ENCODE measurements at regions not wholly inside any gene's neighbourhood (a gene's known extent, or its start where the extent isn't known, plus 50 kb on each side); places are given as distances from the start of the nearest gene placed in this dataset.

DNA sequence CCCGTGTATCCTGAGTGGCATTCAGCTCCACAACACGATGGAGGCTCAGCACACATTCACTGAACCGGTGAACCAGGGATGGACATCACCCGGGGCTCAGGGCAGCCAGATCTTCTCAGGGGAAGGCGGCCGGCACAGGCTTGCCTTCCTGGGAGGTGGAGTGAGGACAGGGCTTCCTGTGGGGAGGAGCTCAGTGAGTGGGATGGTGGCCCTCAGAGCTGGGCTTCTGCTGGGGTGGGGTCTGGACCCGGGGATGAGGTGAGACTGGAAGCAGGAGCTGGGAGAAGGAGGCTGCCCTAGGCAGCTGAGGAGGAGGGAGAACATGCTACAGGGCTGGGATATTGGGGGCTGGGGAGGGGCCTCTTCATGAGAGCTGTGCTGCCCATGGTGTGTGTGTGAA, 58.5 kb upstream of the PRR23E start:
- Histone ChIP-seq H3K9ac (ENCODE audit: extremely low read depth, insufficient read length, low read length) (no peak overlapping the region), H4K20me1 (ENCODE audit: control insufficient read depth, insufficient read depth, insufficient read length) (peaks cover 2% of the 10 kb centered on the region), H3K4me2 (ENCODE audit: insufficient read depth, insufficient read length, low read length) (no peak overlapping the region), H3K79me1 (ENCODE audit: insufficient read depth, low read depth, low read length, poor library complexity, severe bottlenecking) (no peaks in the 10 kb centered on the region), H2AK5ac (ENCODE audit: insufficient read length, low read length) (no peak overlapping the region), H3K14ac (ENCODE audit: insufficient read depth, low read length) (no peak overlapping the region), H4K91ac (ENCODE audit: insufficient read length, low read depth, low read length) (no peak overlapping the region), H3T11ph (ENCODE audit: low read length) (no peak overlapping the region), H4K5ac (ENCODE audit: insufficient read length, low read depth, low read length) (no peak overlapping the region), H3K4me1 (ENCODE audit: insufficient read depth, low read length) (peaks cover 6% of the 10 kb centered on the region; the same call in 1 of the 2 replicates), H3K4ac (ENCODE audit: low read depth, low read length) (no peak overlapping the region), H2BK120ac (ENCODE audit: low read depth, low read length, poor library complexity, severe bottlenecking) (no peak overlapping the region), H3K23me2 (ENCODE audit: insufficient read length, low read depth, low read length, poor library complexity, severe bottlenecking) (no peaks in the 10 kb centered on the region), H2BK15ac (ENCODE audit: low read depth, low read length) (no peak overlapping the region), H3K27me3 (ENCODE audit: insufficient read depth, low read length) (peaks cover 11% of the 10 kb centered on the region; the same call in 1 of the 2 replicates), H3K79me2 (ENCODE audit: insufficient read depth, low read length) (no peaks in the 10 kb centered on the region), H4K8ac (replicated peaks; ENCODE audit: insufficient read length, low read depth, low read length) (no peak overlapping the region), H2AFZ (ENCODE audit: low read length) (no peak overlapping the region), H3K27ac (ENCODE audit: insufficient read length, low read depth, low read length) (no peak overlapping the region), H3K18ac (ENCODE audit: insufficient read length, low read depth, low read length) (no peak overlapping the region), H3K56ac (ENCODE audit: insufficient read length, low read depth, low read length) (no peak overlapping the region), H3K23ac (ENCODE audit: insufficient read length, low read depth, low read length) (no peak overlapping the region), H3K9me3 (ENCODE audit: control insufficient read depth, low read depth, low read length) (no peaks in the 10 kb centered on the region), H2BK12ac (ENCODE audit: insufficient read length, low read depth, low read length) (no peak overlapping the region), H2BK20ac (ENCODE audit: low read depth, low read length, poor library complexity, severe bottlenecking) (no peak overlapping the region), H2BK5ac (ENCODE audit: insufficient read length, low read length) (no peak overlapping the region)
- Mint-ChIP-seq H3K27me3 (ENCODE audit: low read depth) (peaks cover 47% of the 10 kb centered on the region), H3K27ac (no peak overlapping the region), H3K4me1 (peaks cover 28 to 43% of the 10 kb centered on the region in 2 experiments), H3K36me3 (ENCODE audit: insufficient read depth in 1 of 3, low read depth in 3 of 3) (peaks cover 0 to 2% (median 0%) of the 10 kb centered on the region in 3 experiments; a peak in 3 of 7 replicates), H3K9me3 (peaks cover 0 to 5% of the 10 kb centered on the region in 2 experiments; a peak in 1 of 5 replicates), H3K4me3 (peak overlapping the region in 1 of 2 experiments; percentile 47; a peak in 2 of 5 replicates)
- WGBS (ENCODE audit: extremely low coverage, insufficient read length, low lambda C conversion rate) = no CpG with 5 or more reads among the region's 7 CpGs
- DNase-seq = no peak
- TF ChIP-seq CTCF (conservative IDR thresholded peaks at IDR 0.05) = no peak

All from H9 (cell line).